ENCODE measurements at regions not wholly inside any gene's neighbourhood (a gene's known extent, or its start where the extent isn't known, plus 50 kb on each side); places are given as distances from the start of the nearest gene placed in this dataset.

DNA sequence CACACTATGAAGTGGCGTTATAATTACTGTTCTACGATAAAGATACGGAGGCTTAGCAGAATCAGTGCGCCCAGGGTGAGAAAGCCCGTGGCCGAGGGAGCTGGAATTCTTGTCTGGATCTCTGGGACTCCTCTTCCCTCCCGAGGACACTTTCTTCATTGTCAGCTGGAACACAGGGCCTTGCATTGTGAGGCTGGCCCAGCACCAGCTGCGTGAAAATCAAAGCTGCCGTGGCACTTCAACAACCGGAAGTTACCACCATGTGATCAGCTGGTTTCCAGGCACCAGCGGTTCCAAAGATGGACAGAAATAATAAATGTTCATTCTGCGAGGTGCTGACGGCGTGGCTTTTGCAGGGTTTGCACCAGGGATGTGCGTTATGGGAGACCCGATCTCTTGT, 234.0 kb upstream of the PITRM1 start:
- no peak for DNase-seq (ENCODE audit: low read depth, low spot score)
- Histone ChIP-seq H3K27ac (no peak overlapping the region), H3K36me3 (ENCODE audit: insufficient read depth, low read length) (no peaks in the 10 kb centered on the region), H3K9ac (ENCODE audit: insufficient read length) (no peak overlapping the region), H3K4me3 (no peak overlapping the region), H3K9me3 (ENCODE audit: low read depth, low read length) (no peaks in the 10 kb centered on the region)
- no peak for TF ChIP-seq FOXP2 (optimal IDR thresholded peaks at IDR 0.05; ENCODE audit: control extremely low read depth, extremely low read length, insufficient read depth)
- TF ChIP-seq EZH2 (IDR thresholded peaks at IDR 0.05) = no peak
- no peak for TF ChIP-seq POLR2AphosphoS5 (IDR thresholded peaks at IDR 0.05; ENCODE audit: borderline replicate concordance, low read depth, low read length)

DNA sequence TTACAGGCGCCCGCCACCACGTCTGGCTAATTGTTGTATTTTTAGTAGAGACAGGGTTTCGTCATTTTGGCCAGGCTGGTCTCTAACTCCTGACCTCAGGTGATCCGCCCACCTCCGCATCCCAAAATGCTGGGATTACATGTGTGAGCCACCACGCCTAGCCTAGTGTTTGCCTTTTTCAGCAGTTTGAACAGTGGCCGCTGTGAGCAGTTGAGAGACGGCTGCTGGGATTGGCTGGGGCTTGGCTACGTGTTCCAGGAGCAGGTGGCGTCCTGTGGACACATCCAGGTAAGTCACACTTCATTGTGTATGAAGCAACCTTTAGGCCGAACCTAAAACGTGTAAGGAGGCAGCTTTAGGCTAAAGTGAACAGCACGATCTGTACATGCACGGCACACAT, 231.8 kb upstream of the PITRM1 start:
- Histone ChIP-seq H3K4me3 (no peak overlapping the region), H3K36me3 (ENCODE audit: insufficient read depth, low read length) (no peaks in the 10 kb centered on the region), H3K9me3 (ENCODE audit: low read depth, low read length) (no peaks in the 10 kb centered on the region), H3K9ac (ENCODE audit: insufficient read length) (no peak overlapping the region), H3K27ac (no peak overlapping the region)
- TF ChIP-seq POLR2AphosphoS5 (IDR thresholded peaks at IDR 0.05; ENCODE audit: borderline replicate concordance, low read depth, low read length) = no peak
- TF ChIP-seq FOXP2 (optimal IDR thresholded peaks at IDR 0.05; ENCODE audit: control extremely low read depth, extremely low read length, insufficient read depth) = no peak
- no peak for TF ChIP-seq EZH2 (IDR thresholded peaks at IDR 0.05)
- DNase-seq (ENCODE audit: low read depth, low spot score) = no peak

DNA sequence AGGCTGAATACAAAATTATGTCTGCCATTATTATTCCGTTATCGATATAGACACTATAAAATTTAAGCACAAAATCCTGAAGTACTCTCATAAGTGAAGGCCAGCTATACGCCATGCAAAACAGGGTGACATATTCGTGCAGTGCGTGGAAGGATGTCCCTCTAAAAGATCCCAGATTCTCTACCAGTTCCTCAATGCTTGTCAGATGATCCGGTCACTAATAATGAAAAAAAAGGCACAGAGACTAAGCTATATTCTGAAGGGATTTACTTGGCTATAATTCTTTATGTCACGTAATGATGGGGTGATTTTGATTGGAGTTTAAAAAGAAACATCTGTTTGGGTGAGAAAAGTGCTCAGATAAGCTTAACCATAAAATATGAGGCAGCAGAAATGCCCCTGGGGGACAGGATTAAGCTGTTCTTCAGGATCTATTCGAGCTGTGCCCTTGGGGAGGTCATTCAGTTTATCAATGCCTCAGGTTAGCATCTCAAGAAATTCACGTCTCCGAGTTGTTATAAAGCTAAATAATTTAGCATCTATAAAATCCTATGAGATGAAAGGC, 229.7 kb upstream of the PITRM1 start:
- Histone ChIP-seq H3K27ac (no peak overlapping the region), H3K4me3 (no peak overlapping the region), H3K9ac (ENCODE audit: insufficient read length) (no peak overlapping the region), H3K9me3 (ENCODE audit: low read depth, low read length) (no peaks in the 10 kb centered on the region), H3K36me3 (ENCODE audit: insufficient read depth, low read length) (no peaks in the 10 kb centered on the region)
- DNase-seq (ENCODE audit: low read depth, low spot score) = no peak
- TF ChIP-seq FOXP2 (optimal IDR thresholded peaks at IDR 0.05; ENCODE audit: control extremely low read depth, extremely low read length, insufficient read depth) (no peak), EZH2 (IDR thresholded peaks at IDR 0.05) (no peak), POLR2AphosphoS5 (IDR thresholded peaks at IDR 0.05; ENCODE audit: borderline replicate concordance, low read depth, low read length) (no peak)

DNA sequence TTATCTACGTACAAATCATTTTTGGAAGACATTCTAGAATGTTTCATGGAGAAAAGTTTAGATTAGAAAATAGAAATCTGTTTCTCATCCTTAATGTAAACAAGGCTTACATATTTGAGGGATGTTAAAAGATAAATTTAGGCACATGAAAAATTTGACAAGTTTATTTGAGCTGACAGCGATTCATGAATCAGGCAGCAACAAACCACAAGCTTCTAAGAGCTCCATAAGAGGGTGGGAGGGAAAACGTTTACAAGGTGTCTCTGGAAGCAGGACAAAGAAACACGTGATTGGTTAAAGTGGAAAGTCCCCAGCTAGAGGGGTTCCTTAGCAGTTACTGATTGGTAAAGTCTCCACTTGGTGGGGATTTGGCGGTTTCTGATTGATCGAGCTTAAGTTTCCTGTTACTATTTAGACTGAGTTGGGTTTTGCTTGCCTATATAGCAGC, 228.9 kb upstream of the PITRM1 start:
- no peak overlapping the region for H3K27ac ChIP-seq
- no peak overlapping the region for H3K4me3 ChIP-seq
- DNase-seq (ENCODE audit: low read depth, low spot score) = no peak
- no peaks in the 10 kb centered on the region for H3K36me3 ChIP-seq (ENCODE audit: insufficient read depth, low read length)
- TF ChIP-seq POLR2AphosphoS5 (IDR thresholded peaks at IDR 0.05; ENCODE audit: borderline replicate concordance, low read depth, low read length) = no peak
- no peak for TF ChIP-seq FOXP2 (optimal IDR thresholded peaks at IDR 0.05; ENCODE audit: control extremely low read depth, extremely low read length, insufficient read depth)
- no peak for TF ChIP-seq EZH2 (IDR thresholded peaks at IDR 0.05)
- no peaks in the 10 kb centered on the region for H3K9me3 ChIP-seq (ENCODE audit: low read depth, low read length)
- no peak overlapping the region for H3K9ac ChIP-seq (ENCODE audit: insufficient read length)

DNA sequence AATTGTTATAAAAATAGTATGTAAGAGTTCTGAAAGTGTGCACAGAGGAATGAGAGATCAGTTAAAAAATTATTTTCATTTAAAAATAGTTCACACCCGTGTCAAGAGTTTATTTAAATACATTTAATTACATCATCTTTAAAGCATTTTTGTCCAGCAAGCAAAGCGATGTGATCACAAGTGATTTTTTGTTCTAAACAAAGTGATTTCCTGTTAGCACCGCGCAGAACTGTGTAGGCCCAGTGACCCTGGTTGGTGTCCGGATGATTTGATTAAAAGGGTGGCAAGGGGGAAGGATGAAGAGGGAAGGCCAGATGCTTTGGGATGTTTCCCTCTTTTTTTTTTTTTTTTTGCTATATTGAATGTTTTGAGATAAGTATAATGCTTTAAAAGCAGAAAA, 227.8 kb upstream of the PITRM1 start:
- H3K27ac ChIP-seq = no peak overlapping the region
- DNase-seq (ENCODE audit: low read depth, low spot score) = no peak
- TF ChIP-seq EZH2 (IDR thresholded peaks at IDR 0.05) = no peak
- no peak for TF ChIP-seq POLR2AphosphoS5 (IDR thresholded peaks at IDR 0.05; ENCODE audit: borderline replicate concordance, low read depth, low read length)
- no peak for TF ChIP-seq FOXP2 (optimal IDR thresholded peaks at IDR 0.05; ENCODE audit: control extremely low read depth, extremely low read length, insufficient read depth)
- no peak overlapping the region for H3K9ac ChIP-seq (ENCODE audit: insufficient read length)
- no peak overlapping the region for H3K4me3 ChIP-seq
- no peaks in the 10 kb centered on the region for H3K36me3 ChIP-seq (ENCODE audit: insufficient read depth, low read length)
- H3K9me3 ChIP-seq (ENCODE audit: low read depth, low read length) = no peaks in the 10 kb centered on the region

DNA sequence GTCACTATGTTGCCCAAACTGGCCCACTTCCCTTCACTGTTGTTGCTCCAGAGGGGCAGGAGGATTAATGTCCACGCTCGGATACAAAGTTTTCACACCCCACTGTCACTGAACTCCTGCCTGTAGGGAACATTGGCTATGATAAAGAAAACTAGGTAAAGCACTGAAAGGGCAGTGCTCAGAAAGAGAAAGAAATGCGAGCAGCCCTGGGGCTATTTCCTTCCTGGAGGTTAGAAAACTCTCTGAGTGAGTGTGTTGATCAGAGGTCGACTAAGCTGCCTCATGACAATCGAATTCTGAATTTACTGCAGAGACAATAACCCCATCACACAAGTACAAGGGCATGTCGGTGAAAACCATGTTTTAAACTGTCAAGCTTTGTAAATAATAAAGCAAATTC, 227.2 kb upstream of the PITRM1 start:
- Histone ChIP-seq H3K9ac (ENCODE audit: insufficient read length) (no peak overlapping the region), H3K4me3 (no peak overlapping the region), H3K9me3 (ENCODE audit: low read depth, low read length) (no peaks in the 10 kb centered on the region), H3K27ac (no peak overlapping the region), H3K36me3 (ENCODE audit: insufficient read depth, low read length) (no peaks in the 10 kb centered on the region)
- DNase-seq (ENCODE audit: low read depth, low spot score) = no peak
- no peak for TF ChIP-seq POLR2AphosphoS5 (IDR thresholded peaks at IDR 0.05; ENCODE audit: borderline replicate concordance, low read depth, low read length)
- no peak for TF ChIP-seq EZH2 (IDR thresholded peaks at IDR 0.05)
- no peak for TF ChIP-seq FOXP2 (optimal IDR thresholded peaks at IDR 0.05; ENCODE audit: control extremely low read depth, extremely low read length, insufficient read depth)

DNA sequence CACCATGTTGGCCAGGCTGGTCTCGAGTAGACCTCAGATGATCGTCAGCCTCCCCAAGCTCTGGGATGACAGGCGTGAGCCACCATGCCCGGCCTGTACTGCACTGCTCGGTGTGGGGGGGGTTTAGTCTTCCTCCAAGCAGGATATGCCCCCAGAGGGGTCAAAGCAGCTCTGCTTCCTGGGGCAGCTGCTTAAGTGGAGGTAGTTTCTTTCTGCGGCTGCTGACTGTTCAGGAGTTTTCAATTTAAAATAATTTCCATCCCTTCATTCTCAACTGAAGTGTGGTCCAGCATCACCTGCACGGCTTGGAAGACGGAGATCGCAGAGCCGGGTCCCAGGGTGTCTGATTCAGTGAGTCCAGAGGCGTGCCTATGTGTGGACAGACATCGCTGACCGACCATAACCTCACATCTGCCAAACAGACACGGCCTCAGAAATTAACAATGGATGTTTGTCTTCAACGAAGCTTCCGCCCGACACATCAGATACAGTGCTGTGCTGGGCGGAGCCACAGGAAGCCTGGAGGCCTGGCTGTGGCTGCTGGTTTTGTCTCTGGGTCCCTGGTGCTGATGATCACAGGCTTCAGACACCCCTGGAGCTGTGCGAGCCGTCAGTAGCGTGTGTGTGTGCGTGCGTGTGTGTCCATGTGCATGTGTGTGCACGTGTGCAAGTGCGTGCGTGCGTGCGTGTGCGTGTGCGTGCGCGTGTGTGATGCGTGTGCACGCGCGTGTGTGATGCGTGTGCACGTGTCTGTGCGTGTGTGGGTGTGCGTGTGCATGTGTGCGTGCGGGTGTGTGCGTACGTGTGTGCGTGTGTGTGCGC, 226.5 kb upstream of the PITRM1 start:
- Histone ChIP-seq H3K4me3 (no peak overlapping the region), H3K36me3 (ENCODE audit: insufficient read depth, low read length) (no peaks in the 10 kb centered on the region), H3K27ac (no peak overlapping the region), H3K9me3 (ENCODE audit: low read depth, low read length) (no peaks in the 10 kb centered on the region), H3K9ac (ENCODE audit: insufficient read length) (no peak overlapping the region)
- no peak for DNase-seq (ENCODE audit: low read depth, low spot score)
- no peak for TF ChIP-seq POLR2AphosphoS5 (IDR thresholded peaks at IDR 0.05; ENCODE audit: borderline replicate concordance, low read depth, low read length)

DNA sequence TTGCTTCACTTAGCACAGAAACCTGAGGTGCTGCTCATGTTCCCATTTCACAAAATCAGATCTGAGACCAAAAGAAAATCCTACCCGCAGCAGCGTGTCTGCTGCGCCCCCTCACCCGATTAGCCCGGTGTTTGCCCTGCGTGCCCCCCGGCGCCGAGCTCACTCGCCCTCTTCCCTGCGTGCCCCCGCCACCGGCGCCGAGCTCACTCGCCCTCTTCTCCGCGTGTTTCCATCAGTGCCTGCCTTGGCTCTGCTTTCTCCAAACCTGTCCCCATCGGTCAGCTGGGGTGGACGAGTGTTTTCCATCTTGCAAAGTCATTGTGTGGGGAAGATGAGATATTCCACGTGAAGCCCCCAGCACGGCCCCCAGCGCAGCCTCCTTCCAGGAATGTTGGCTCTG, 225.3 kb upstream of the PITRM1 start:
- H3K27ac ChIP-seq = no peak overlapping the region
- no peaks in the 10 kb centered on the region for H3K9me3 ChIP-seq (ENCODE audit: low read depth, low read length)
- DNase-seq (ENCODE audit: low read depth, low spot score) = no peak
- TF ChIP-seq EZH2 (IDR thresholded peaks at IDR 0.05) = no peak
- no peak for TF ChIP-seq POLR2AphosphoS5 (IDR thresholded peaks at IDR 0.05; ENCODE audit: borderline replicate concordance, low read depth, low read length)
- no peak for TF ChIP-seq FOXP2 (optimal IDR thresholded peaks at IDR 0.05; ENCODE audit: control extremely low read depth, extremely low read length, insufficient read depth)
- H3K4me3 ChIP-seq = no peak overlapping the region
- no peaks in the 10 kb centered on the region for H3K36me3 ChIP-seq (ENCODE audit: insufficient read depth, low read length)
- H3K9ac ChIP-seq (ENCODE audit: insufficient read length) = no peak overlapping the region
